ENCODE measurements at regions not wholly inside any gene's neighbourhood (a gene's known extent, or its start where the extent isn't known, plus 50 kb on each side); places are given as distances from the start of the nearest gene placed in this dataset.

DNA sequence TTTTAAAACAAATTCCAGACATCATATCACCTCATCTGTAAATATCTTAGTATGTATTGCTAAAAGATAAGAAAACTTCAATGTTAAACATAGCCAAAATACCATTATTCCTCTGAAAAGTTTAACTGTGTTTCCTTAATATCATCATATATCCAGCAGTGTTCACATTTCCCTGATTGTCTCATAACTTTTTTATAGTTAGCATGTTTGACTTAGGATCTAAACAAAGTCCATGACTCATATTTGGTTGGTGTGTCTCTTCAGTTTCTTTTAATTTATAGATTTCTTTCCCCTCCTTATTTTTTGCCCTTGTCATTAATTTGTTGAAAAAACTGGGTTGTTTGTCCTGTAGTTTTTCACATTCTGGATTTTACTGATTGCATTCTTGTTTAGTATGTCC is 163.0 kb downstream of the RPS12 start:
- Histone ChIP-seq H3K9me3 (peaks cover 0 to 1% of the 10 kb centered on the region in 2 donors), H3K27ac (no peak overlapping the region), H3K4me3 (no peak overlapping the region), H3K36me3 (no peaks in the 10 kb centered on the region), H3K4me1 (no peaks in the 10 kb centered on the region), H3K27me3 (no peaks in the 10 kb centered on the region)
- ATAC-seq (no peak), DNase-seq (no peak)
- intact Hi-C loops (cut with DNase I), result no loop called here
- TF ChIP-seq, protein P1, sequence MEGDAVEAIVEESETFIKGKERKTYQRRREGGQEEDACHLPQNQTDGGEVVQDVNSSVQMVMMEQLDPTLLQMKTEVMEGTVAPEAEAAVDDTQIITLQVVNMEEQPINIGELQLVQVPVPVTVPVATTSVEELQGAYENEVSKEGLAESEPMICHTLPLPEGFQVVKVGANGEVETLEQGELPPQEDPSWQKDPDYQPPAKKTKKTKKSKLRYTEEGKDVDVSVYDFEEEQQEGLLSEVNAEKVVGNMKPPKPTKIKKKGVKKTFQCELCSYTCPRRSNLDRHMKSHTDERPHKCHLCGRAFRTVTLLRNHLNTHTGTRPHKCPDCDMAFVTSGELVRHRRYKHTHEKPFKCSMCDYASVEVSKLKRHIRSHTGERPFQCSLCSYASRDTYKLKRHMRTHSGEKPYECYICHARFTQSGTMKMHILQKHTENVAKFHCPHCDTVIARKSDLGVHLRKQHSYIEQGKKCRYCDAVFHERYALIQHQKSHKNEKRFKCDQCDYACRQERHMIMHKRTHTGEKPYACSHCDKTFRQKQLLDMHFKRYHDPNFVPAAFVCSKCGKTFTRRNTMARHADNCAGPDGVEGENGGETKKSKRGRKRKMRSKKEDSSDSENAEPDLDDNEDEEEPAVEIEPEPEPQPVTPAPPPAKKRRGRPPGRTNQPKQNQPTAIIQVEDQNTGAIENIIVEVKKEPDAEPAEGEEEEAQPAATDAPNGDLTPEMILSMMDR (IDR thresholded peaks at IDR 0.05), result no peak

DNA sequence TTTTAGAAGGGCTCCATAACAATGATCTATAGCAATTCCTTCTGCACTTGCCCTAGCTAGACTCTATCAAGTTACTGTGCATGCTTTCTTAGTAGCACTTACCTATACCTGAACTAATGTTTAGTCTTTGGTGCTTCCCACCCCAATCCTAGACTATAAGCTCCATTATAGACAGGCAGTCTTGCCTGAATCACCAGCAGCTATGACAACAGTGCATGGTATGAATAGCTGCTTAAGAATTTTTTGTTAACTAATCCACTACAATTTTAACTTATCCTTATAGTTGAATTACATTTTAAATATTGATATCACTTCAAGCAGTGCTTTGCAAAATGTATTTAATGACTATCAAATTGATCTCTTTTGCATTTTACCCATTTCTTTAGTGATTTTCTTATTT is 164.3 kb downstream of the RPS12 start:
- Histone ChIP-seq H3K27ac (no peak overlapping the region), H3K4me3 (no peak overlapping the region), H3K36me3 (no peaks in the 10 kb centered on the region), H3K9me3 (peaks cover 0 to 4% of the 10 kb centered on the region in 2 donors), H3K27me3 (no peaks in the 10 kb centered on the region), H3K4me1 (no peaks in the 10 kb centered on the region)
- DNase-seq, result no peak
- ATAC-seq, result no peak
- TF ChIP-seq, protein P1 (IDR thresholded peaks at IDR 0.05), result no peak
- intact Hi-C loops (cut with DNase I), result no loop called here

DNA sequence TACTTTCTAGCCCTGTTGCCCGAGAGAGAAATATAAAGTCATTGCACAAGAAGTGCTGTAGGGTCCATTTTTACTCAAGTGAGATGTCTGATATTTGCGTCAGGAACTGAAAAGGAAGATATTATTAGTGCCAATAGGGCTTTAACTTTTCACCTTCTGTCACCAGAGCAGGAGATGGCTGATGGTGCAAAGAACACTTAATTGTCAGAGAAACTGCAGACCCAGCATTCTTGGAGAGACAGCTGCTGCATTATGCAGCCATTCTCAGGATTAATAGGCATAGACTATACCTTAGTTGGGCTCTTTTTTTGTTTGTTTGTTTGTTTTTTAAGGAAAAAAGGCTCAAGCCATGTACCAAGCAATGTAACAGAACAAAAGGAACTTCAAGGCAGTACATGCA is 179.4 kb downstream of the RPS12 start:
- ATAC-seq (no peak), DNase-seq (no peak)
- Histone ChIP-seq H3K27me3 (no peaks in the 10 kb centered on the region), H3K9me3 (no peaks in the 10 kb centered on the region), H3K36me3 (no peaks in the 10 kb centered on the region), H3K27ac (no peak overlapping the region), H3K4me3 (no peak overlapping the region), H3K4me1 (no peaks in the 10 kb centered on the region)
- intact Hi-C loops (cut with DNase I), result no loop called here
- TF ChIP-seq, protein P1 (IDR thresholded peaks at IDR 0.05), result no peak

DNA sequence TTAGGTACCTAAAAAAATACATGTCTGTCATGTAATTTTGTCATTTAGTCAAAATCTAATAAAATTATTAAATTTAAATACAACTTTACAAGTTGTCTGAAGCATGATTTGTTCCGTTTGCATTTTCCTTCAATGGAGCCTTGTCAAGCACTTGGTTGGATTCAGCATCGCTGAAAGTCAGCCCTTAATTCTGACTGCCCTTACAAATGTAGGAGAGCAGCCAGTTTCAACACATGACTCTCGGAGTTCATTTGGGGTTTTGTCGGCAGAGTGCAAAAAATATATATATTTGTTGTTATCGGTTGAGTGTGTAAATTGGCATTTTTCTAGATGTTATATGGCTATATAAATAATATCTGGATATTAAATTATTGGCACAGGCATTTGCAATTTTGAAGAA is 180.6 kb downstream of the RPS12 start:
- Histone ChIP-seq H3K4me3 (no peak overlapping the region), H3K9me3 (no peaks in the 10 kb centered on the region), H3K4me1 (no peaks in the 10 kb centered on the region), H3K27ac (no peak overlapping the region), H3K27me3 (no peaks in the 10 kb centered on the region), H3K36me3 (no peaks in the 10 kb centered on the region)
- intact Hi-C loops (cut with DNase I), result no loop called here
- no peak for ATAC-seq
- DNase-seq, result no peak
- TF ChIP-seq, protein P1 (IDR thresholded peaks at IDR 0.05), result no peak

DNA sequence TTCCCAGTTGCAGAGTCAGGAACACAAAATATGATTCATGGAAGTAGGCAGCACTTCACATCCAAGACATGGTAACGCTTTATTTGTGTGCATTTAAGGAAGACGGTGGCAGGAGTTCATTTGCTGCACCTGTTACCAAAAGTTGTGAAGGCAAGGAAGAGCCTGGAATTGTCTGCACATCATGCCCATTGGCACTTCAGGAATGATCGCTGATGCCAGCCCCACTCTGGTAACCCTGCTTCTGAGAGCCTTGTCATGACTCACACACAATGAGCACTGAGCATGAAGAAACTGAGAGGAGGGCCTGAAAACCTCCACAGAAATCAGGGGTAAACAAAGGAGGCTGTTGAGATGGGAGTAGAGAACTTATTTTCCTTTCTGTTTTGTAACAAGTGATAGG is 181.1 kb downstream of the RPS12 start:
- TF ChIP-seq, protein P1 (IDR thresholded peaks at IDR 0.05), result no peak
- Histone ChIP-seq H3K9me3 (no peaks in the 10 kb centered on the region), H3K27ac (no peak overlapping the region), H3K4me3 (no peak overlapping the region), H3K36me3 (no peaks in the 10 kb centered on the region), H3K27me3 (no peaks in the 10 kb centered on the region), H3K4me1 (no peaks in the 10 kb centered on the region)
- intact Hi-C loops (cut with DNase I), result no loop called here
- DNase-seq, result no peak
- ATAC-seq, result no peak
